K562 (cell line): ENCODE measurements at regions not wholly inside any gene's neighbourhood (a gene's known extent, or its start where the extent isn't known, plus 50 kb on each side); places are given as distances from the start of the nearest gene placed in this dataset.
"Not testable (repeated sequence)": the region's sequence is repeated elsewhere in the genome, so short reads cannot be mapped to it uniquely, and the experiment has no call there.

ENCODE experiments used
- ATAC-seq: fragments of 200-7000 bp; cut with Tn5 transposase; 3 replicates; pipeline ENCODE4 v1.9.1; 2020; ENCODE audit warnings: moderate library complexity
- BruUV-seq: library from RNA; stranded (reverse); fragments of 400-500 nt; replicated peaks from 2 replicates; lab custom pipeline; 2021; lab: Mats Ljungman, UMichigan
- CTCF ChIA-PET: fragments of 300-600 bp; formaldehyde crosslinking; extraction: SDS; loops from one replicate; lab custom pipeline; 2021; ENCODE audit warnings: low intra/inter-chr PET ratio; lab: Yijun Ruan, JAX
- POLR2A ChIA-PET: fragments of 300-600, 350-650 bp; sonication (Branson Sonifier 250); formaldehyde crosslinking; extraction: SDS; loops from one replicate; lab custom pipeline; 2021; ENCODE audit warnings: antibody characterized with exemption, inconsistent platforms; lab: Yijun Ruan, JAX
- DNase-seq, 4 experiments: peaks; one replicate each; pipeline versions ENCODE4 v3.0.0 to v3.0.0-alpha.2; 2011 to 2018; ENCODE audit warnings: low spot score in 3 of 4, mixed read lengths in 3 of 4; ENCODE audit errors: extremely low read depth in 1 of 4
- FAIRE-seq: peaks from 2 replicates; lab custom pipeline; 2011; peaks lifted over from hg19 to GRCh38; lab: Jason Lieb, UNC
- H2AFZ ChIP-seq: 2 replicates; pipeline ENCODE4 v1.6.0; 2011; ENCODE audit warnings: low read depth, low read length, control low read depth, inconsistent platforms
- H3K27ac ChIP-seq: fragments of 200-600 bp; 3 replicates; pipeline ENCODE4 v1.8.0; 2011; ENCODE audit warnings: low read depth, mild to moderate bottlenecking, control low read depth, inconsistent platforms, low read length, moderate library complexity, mixed read lengths; ENCODE audit errors: extremely low read depth
- H3K27me3 ChIP-seq, 2 experiments: fragments of 300-600 bp in 1 of 2; 2 replicates in 1 of 2; 3 replicates in 1 of 2; pipeline versions ENCODE4 v1.6.0 to v1.8.0; 2011; ENCODE audit warnings: inconsistent platforms in 2 of 2, low read length in 2 of 2, mild to moderate bottlenecking in 1 of 2, mixed read lengths in 1 of 2, moderate library complexity in 1 of 2; ENCODE audit not compliant: control insufficient read depth in 2 of 2, insufficient read depth in 2 of 2
- H3K36me3 ChIP-seq: fragments of 300-600 bp; 3 replicates; pipeline ENCODE4 v1.8.0; 2011; ENCODE audit warnings: mild to moderate bottlenecking, low read length, inconsistent platforms; ENCODE audit not compliant: control insufficient read depth, insufficient read depth
- H3K4me1 ChIP-seq, 2 experiments: fragments of 200-600 bp in 1 of 2; replicated peaks in 1 of 2; 2 replicates in 1 of 2; 3 replicates in 1 of 2; pipeline versions ENCODE4 v1.5.1 to v1.8.0; 2011; ENCODE audit warnings: inconsistent platforms in 2 of 2, low read length in 2 of 2, mild to moderate bottlenecking in 1 of 2, mixed read lengths in 1 of 2, moderate library complexity in 1 of 2; ENCODE audit not compliant: control insufficient read depth in 2 of 2, insufficient read depth in 2 of 2
- H3K4me2 ChIP-seq: 2 replicates; pipeline ENCODE4 v1.6.1; 2011; ENCODE audit warnings: low read length, control low read depth, inconsistent platforms, mixed read lengths; ENCODE audit not compliant: insufficient read depth
- H3K4me3 ChIP-seq: fragments of 200-600 bp; sonication (generic), shearing (Covaris generic); 2 replicates; pipeline ENCODE4 v1.5.1; 2016; ENCODE audit warnings: control low read depth, inconsistent platforms
- H3K79me2 ChIP-seq: fragments of 200-600 bp; 3 replicates; pipeline ENCODE4 v1.8.0; 2011; ENCODE audit warnings: low read length, inconsistent platforms; ENCODE audit not compliant: control insufficient read depth, insufficient read depth
- H3K9ac ChIP-seq, 2 experiments: 2 replicates each; pipeline versions ENCODE4 v1.6.0 to v1.6.1; 2011; ENCODE audit warnings: low read depth in 2 of 2, low read length in 2 of 2, control low read depth in 1 of 2, inconsistent platforms in 1 of 2, mild to moderate bottlenecking in 1 of 2, mixed read lengths in 1 of 2; ENCODE audit not compliant: insufficient read depth in 1 of 2
- H3K9me1 ChIP-seq: one replicate; pipeline ENCODE4 v1.6.0; 2011; ENCODE audit warnings: inconsistent platforms, mild to moderate bottlenecking, low read length, moderate library complexity; ENCODE audit not compliant: control insufficient read depth, insufficient read depth
- H3K9me3 ChIP-seq: replicated peaks from 2 replicates; pipeline ENCODE4 v1.5.1; 2011; ENCODE audit warnings: low read depth, low read length, inconsistent platforms; ENCODE audit not compliant: control insufficient read depth, insufficient read depth
- H4K20me1 ChIP-seq: replicated peaks from 2 replicates; pipeline ENCODE4 v1.6.1; 2011; ENCODE audit warnings: low read length, inconsistent platforms, mixed read lengths; ENCODE audit not compliant: control insufficient read depth, insufficient read depth
- FOXK1 ChIP-seq: sonication (generic); formaldehyde crosslinking; IDR thresholded peaks from 2 replicates; pipeline ENCODE4 v1.8.0; 2022; ENCODE audit warnings: missing genetic modification reagents, mild to moderate bottlenecking, borderline replicate concordance
- HNRNPLL ChIP-seq: fragments of 200-400 bp; formaldehyde crosslinking; IDR thresholded peaks from 2 replicates; pipeline ENCODE4 v1.6.1; 2017; ENCODE audit warnings: low read length, low read depth, mild to moderate bottlenecking; ENCODE audit not compliant: poor library complexity, severe bottlenecking
- NFYB ChIP-seq: IDR thresholded peaks from 2 replicates; pipeline ENCODE4 v1.6.1; 2011; ENCODE audit warnings: mild to moderate bottlenecking, moderate library complexity; ENCODE audit not compliant: insufficient read length; ENCODE audit errors: extremely low read depth
- NRF1 ChIP-seq, 2 experiments: fragments of 450-650 bp; IDR thresholded peaks in 1 of 2; conservative IDR thresholded peaks in 1 of 2; 2 replicates each; pipeline ENCODE4 v1.6.1; 2014; ENCODE audit warnings: mild to moderate bottlenecking in 2 of 2
- ZNF76 ChIP-seq: fragments of 250-450 bp; sonication (Bioruptor Pico); IDR thresholded peaks from 2 replicates; pipeline ENCODE4 v1.4.0; 2020; ENCODE audit warnings: mild to moderate bottlenecking, moderate library complexity, borderline replicate concordance
- WGBS: fragments of 100-300 bp; shearing (Covaris generic); methylation state at CpG from one replicate; pipeline ENCODE4 v1.1.6; 2016; ENCODE audit warnings: low coverage, mixed read lengths; ENCODE audit not compliant: insufficient coverage; ENCODE audit errors: missing lambda C conversion rate; 5-methylcytosine and 5-hydroxymethylcytosine counted together
- in situ Hi-C: fragments of 300-500 bp; cut with MboI; formaldehyde crosslinking; loops from 4 replicates; pipeline ENCODE4 v1.15.0; 2018; ENCODE audit warnings: inconsistent platforms, mixed read lengths
- intact Hi-C: fragments of 100-400 bp; cut with micrococcal nuclease; formaldehyde crosslinking; loops from 2 replicates; pipeline ENCODE4 v1.14.2; 2022
- TF ChIP-seq, protein P1 (sequence below), 2 experiments: IDR thresholded peaks; 2 replicates each; pipeline ENCODE4 v1.6.1; 2011; ENCODE audit warnings: borderline replicate concordance in 1 of 2, control low read depth in 1 of 2, low read depth in 1 of 2, low read length in 1 of 2, mild to moderate bottlenecking in 1 of 2, mixed read lengths in 1 of 2, moderate library complexity in 1 of 2; ENCODE audit not compliant: insufficient read depth in 1 of 2, insufficient read length in 1 of 2, poor library complexity in 1 of 2, severe bottlenecking in 1 of 2; ENCODE audit errors: extremely low read depth in 1 of 2

DNA sequence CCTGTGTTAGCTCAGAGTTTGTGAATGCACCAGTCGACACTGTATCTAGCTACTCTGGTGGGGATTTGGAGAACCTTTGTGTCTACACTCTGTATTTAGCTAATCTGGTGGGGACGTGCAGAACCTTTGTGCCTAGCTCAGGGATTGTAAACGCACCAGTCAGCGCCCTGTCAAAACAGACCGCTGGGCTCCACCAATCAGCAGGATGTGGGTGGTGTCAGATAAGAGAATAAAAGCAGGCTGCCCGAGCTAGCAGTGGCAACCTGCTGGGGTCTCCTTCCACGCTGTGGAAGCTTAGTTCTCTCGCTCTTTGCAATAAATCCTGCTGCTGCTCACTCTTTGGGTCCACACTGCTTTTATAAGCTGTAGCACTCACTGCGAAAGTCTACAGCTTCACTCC, 324.2 kb downstream of the RAD51AP2 start:
- no peaks in the 10 kb centered on the region for H3K79me2 ChIP-seq
- H3K9me3 ChIP-seq: no peaks in the 10 kb centered on the region
- no peaks in the 10 kb centered on the region for H3K9me1 ChIP-seq
- ATAC-seq (no peak), DNase-seq (peak in 1 of 4 experiments; percentile 26), FAIRE-seq (no peak)
- H3K27me3 ChIP-seq: peaks cover 3 to 7% of the 10 kb centered on the region in 2 experiments; a peak in 3 of 5 replicates
- peak overlapping the region; percentile 83 for H2AFZ ChIP-seq
- no peaks in the 10 kb centered on the region; the same call in 1 of the 2 replicates for H4K20me1 ChIP-seq
- peaks cover 0 to 7% of the 10 kb centered on the region in 2 experiments; a peak in 3 of 5 replicates for H3K4me1 ChIP-seq
- peak; percentile 65 for TF ChIP-seq NFYB
- TF ChIP-seq FOXK1 (CRISPR knock-in tag): 0 out of 2 replicates have a peak, but pooled peaks have one; percentile 4
- no peak for TF ChIP-seq ZNF76 (CRISPR knock-in tag)
- ChIA-PET CTCF (no interaction called here), POLR2A (no interaction called here)
- in situ Hi-C loops (no loop called here), intact Hi-C loops (no loop called here)
- no TSS peak for BruUV-seq
- peak overlapping the region; percentile 48 for H3K4me2 ChIP-seq
- H3K4me3 ChIP-seq: peak overlapping the region; percentile 19; the same call in 1 of the 2 replicates
- no peak overlapping the region for H3K27ac ChIP-seq
- WGBS: 4% methylated on average over 9 of the region's 9 CpGs
- H3K36me3 ChIP-seq: no peaks in the 10 kb centered on the region
- no peak overlapping the region for H3K9ac ChIP-seq

DNA sequence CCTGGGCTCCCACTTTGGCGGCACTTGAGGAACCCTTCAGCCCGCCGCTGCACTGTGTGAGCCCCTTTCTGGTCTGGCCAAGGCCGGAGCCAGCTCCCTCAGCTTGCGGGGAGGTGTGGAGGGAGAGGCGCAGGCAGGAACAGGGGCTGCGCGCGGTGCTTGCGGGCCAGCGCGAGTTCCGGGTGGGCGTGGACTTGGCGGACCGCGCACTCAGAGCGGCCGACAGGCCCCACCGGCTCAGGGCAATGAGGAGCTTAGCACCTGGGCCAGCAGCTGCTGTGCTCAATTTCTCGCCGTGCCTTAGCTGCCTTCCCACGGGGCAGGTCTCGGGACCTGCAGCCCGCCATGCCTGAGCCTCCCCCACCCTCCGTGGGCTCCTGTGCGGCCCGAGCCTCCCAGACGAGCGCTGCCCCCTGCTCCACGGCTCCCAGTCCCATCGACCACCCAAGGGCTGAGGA, 324.8 kb downstream of the RAD51AP2 start:
- H3K27ac ChIP-seq, H3K4me1 ChIP-seq, in situ Hi-C loops, H3K9me3 ChIP-seq, H3K79me2 ChIP-seq, BruUV-seq, H4K20me1 ChIP-seq, H3K9me1 ChIP-seq, FAIRE-seq, H3K36me3 ChIP-seq, CTCF ChIA-PET, POLR2A ChIA-PET, intact Hi-C loops, H3K27me3 ChIP-seq: not testable (repeated sequence)
- peak in 2 of 4 experiments; percentile 9 to 23 for DNase-seq
- H3K4me3 ChIP-seq: peak overlapping the region; percentile 19
- WGBS: 13% methylated on average over 26 of the region's 32 CpGs
- ATAC-seq: peak; percentile 75
- H2AFZ ChIP-seq: peak overlapping the region; percentile 83
- H3K4me2 ChIP-seq: peak overlapping the region; percentile 54
- TF ChIP-seq HNRNPLL: peak; percentile 17
- TF ChIP-seq, protein P1, sequence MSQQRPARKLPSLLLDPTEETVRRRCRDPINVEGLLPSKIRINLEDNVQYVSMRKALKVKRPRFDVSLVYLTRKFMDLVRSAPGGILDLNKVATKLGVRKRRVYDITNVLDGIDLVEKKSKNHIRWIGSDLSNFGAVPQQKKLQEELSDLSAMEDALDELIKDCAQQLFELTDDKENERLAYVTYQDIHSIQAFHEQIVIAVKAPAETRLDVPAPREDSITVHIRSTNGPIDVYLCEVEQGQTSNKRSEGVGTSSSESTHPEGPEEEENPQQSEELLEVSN (IDR thresholded peaks at IDR 0.05; ENCODE audit: borderline replicate concordance in 1 of 2, extremely low read depth in 1 of 2, insufficient read depth in 1 of 2, insufficient read length in 1 of 2, low read depth in 1 of 2, low read length in 1 of 2, poor library complexity in 1 of 2, severe bottlenecking in 1 of 2): peak in 1 of 2 experiments; percentile 38
- peak; percentile 32 to 51; a peak in 2 of 4 replicates for TF ChIP-seq NRF1 (conservative IDR thresholded peaks at IDR 0.05 in 1 of 2, IDR thresholded peaks at IDR 0.05 in 1 of 2)
- H3K9ac ChIP-seq: peak overlapping the region in 1 of 2 experiments; percentile 43; a peak in 1 of 4 replicates
